ENCODE measurements at regions not wholly inside any gene's neighbourhood (a gene's known extent, or its start where the extent isn't known, plus 50 kb on each side); places are given as distances from the start of the nearest gene placed in this dataset.

DNA sequence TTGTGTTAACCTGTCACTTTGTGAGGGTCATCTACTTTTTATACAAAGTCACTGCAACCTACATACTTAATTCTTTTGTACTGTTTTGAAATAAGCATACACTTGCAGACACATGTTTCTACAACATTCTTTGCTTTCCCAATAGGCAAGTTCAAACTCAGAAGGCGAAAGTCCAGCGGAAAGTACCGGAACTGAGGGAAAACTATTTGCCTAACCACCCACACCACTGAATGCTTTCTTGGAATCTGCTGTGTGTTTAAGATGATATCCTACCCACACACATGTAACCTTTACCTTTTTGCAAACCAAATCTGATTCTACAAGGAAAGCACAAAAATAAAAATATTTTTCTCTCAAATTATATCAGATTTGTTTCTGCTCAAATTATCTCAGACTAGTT lies 139.4 kb upstream of the AGR3 start:
- no peaks in the 10 kb centered on the region for H3K27me3 ChIP-seq
- H3K9me3 ChIP-seq = no peaks in the 10 kb centered on the region
- no peaks in the 10 kb centered on the region for H3K36me3 ChIP-seq
- peaks cover 5 to 12% (median 8%) of the 10 kb centered on the region in 4 donors for H3K4me1 ChIP-seq
- TF ChIP-seq EP300 (IDR thresholded peaks at IDR 0.05) = no peak
- TF ChIP-seq POLR2A (IDR thresholded peaks at IDR 0.05) = no peak
- TF ChIP-seq CTCF (IDR thresholded peaks at IDR 0.05) = no peak
- TF ChIP-seq POLR2AphosphoS5 (IDR thresholded peaks at IDR 0.05) = no peak
- no peak overlapping the region for H3K27ac ChIP-seq
- no peak overlapping the region for H3K4me3 ChIP-seq
- DNase-seq = no peak
- 64 to 76% methylated on average over 3 of the region's 3 CpGs for WGBS, 2 donors
- ATAC-seq (ENCODE audit: low FRiP score in 2 of 2) = no peak

DNA sequence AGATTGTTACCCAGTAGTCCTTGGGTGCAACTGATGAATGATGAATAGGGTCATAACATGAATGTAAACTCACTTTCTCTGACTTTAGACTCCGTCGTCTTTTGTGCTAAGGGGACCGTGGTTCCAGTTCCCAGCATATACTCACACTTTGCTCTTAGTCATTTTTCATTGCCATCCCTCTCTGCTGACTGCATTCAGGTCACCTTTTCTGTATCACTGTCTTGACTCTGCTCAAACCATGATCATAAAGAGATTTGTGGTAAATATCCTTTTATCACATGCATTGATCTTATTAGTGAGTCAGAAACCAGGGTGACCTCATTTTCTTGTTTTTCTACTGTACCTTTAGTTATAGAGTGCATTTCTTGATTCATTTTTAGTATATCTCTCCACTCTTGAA lies 141.1 kb upstream of the AGR3 start:
- Histone ChIP-seq H3K27ac (no peak overlapping the region), H3K36me3 (no peaks in the 10 kb centered on the region), H3K27me3 (no peaks in the 10 kb centered on the region), H3K4me3 (no peak overlapping the region), H3K4me1 (peaks cover 0 to 21% (median 11%) of the 10 kb centered on the region in 4 donors), H3K9me3 (no peaks in the 10 kb centered on the region)
- WGBS, 2 donors = 90 to 93% methylated on average over 3 of the region's 3 CpGs
- DNase-seq = no peak
- TF ChIP-seq CTCF (IDR thresholded peaks at IDR 0.05) = no peak
- no peak for TF ChIP-seq POLR2A (IDR thresholded peaks at IDR 0.05)
- no peak for TF ChIP-seq POLR2AphosphoS5 (IDR thresholded peaks at IDR 0.05)
- no peak for TF ChIP-seq EP300 (IDR thresholded peaks at IDR 0.05)
- no peak for ATAC-seq (ENCODE audit: low FRiP score in 2 of 2)

GRCh38 chr7:17026269-17026668 lies 144.5 kb upstream of the AGR3 start:
- no peak for ATAC-seq (ENCODE audit: low FRiP score in 2 of 2)
- Histone ChIP-seq H3K4me1 (peaks cover 4 to 20% (median 5%) of the 10 kb centered on the region in 4 donors), H3K27me3 (no peaks in the 10 kb centered on the region), H3K4me3 (no peak overlapping the region), H3K9me3 (no peaks in the 10 kb centered on the region), H3K36me3 (no peaks in the 10 kb centered on the region), H3K27ac (no peak overlapping the region)
- 71% methylated on average over 3 of the region's 3 CpGs for WGBS, 2 donors
- DNase-seq = peak in 1 of 2 donors; percentile 55
- TF ChIP-seq CTCF (IDR thresholded peaks at IDR 0.05) (no peak), EP300 (IDR thresholded peaks at IDR 0.05) (no peak), POLR2A (IDR thresholded peaks at IDR 0.05) (no peak), POLR2AphosphoS5 (IDR thresholded peaks at IDR 0.05) (no peak)

DNA sequence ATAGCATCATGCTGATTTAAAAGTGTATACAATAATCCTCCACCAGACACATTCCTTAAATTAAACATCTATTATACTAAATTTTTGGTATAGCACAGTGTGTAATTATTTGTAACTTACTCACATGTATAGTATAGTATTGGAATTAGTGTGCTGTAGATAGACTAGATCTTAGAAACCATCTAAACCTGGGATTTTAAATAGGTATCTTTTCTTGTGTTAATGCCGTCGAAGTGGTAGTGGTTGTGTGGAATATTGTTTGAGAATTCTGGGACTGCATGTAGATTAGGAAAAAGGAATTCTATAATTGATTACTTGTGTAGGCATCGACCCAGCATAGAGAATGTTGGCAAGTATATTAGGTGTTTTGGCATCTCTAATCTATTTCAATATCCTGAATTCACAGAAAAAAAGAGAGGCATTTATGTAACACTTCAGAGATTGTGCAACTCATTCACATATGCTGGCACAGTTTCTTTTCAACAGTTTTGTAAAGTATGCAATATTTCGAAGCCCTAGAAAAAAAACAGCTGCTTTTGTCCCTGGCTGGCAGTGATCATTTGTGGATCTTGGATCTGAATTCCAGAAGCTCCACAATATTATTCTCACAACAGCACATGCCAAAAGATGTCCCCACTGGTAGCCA lies 145.5 kb upstream of the AGR3 start:
- DNase-seq = no peak
- no peaks in the 10 kb centered on the region for H3K9me3 ChIP-seq
- H3K4me1 ChIP-seq = peaks cover 4 to 20% (median 5%) of the 10 kb centered on the region in 4 donors
- H3K4me3 ChIP-seq = no peak overlapping the region
- peak in 1 of 2 donors; percentile 50 for ATAC-seq (ENCODE audit: low FRiP score in 2 of 2)
- TF ChIP-seq POLR2A (IDR thresholded peaks at IDR 0.05) = no peak
- no peak for TF ChIP-seq POLR2AphosphoS5 (IDR thresholded peaks at IDR 0.05)
- TF ChIP-seq CTCF (IDR thresholded peaks at IDR 0.05) = no peak
- TF ChIP-seq EP300 (IDR thresholded peaks at IDR 0.05) = no peak
- H3K27ac ChIP-seq = peak overlapping the region in 2 of 4 donors; percentile 13 to 31
- H3K27me3 ChIP-seq = no peaks in the 10 kb centered on the region
- no peaks in the 10 kb centered on the region for H3K36me3 ChIP-seq
- 53 to 56% methylated on average over 4 of the region's 4 CpGs for WGBS, 2 donors

DNA sequence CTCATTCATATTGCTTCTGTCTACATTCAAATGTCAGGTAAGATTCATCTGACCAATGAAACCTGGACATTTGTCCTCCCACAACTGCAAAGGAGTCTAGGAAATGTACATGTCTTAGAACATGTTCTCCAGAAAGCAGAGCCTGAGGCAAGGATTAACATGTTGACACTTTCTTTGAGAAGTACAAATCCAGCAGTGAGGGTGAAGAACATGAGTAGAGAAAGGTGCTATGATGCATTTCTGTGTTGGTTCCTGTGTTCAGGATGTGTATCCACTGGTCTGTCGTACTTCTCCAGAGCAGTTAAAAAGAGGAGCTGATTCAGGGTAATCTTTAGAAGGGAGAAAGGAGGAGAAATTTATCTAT lies 146.0 kb upstream of the AGR3 start:
- Histone ChIP-seq H3K9me3 (no peaks in the 10 kb centered on the region), H3K4me1 (peaks cover 4 to 20% (median 5%) of the 10 kb centered on the region in 4 donors), H3K36me3 (no peaks in the 10 kb centered on the region), H3K27me3 (no peaks in the 10 kb centered on the region), H3K27ac (peak overlapping the region in 2 of 4 donors; percentile 13 to 31), H3K4me3 (no peak overlapping the region)
- ATAC-seq (ENCODE audit: low FRiP score in 2 of 2) (peak in 1 of 2 donors; percentile 5), DNase-seq (no peak)
- WGBS, 2 donors = 67 to 76% methylated on average over 1 of the region's 1 CpG
- TF ChIP-seq EP300 (IDR thresholded peaks at IDR 0.05) (no peak), POLR2A (IDR thresholded peaks at IDR 0.05) (no peak)
